GM19023 (cell line): ENCODE measurements at regions not wholly inside any gene's neighbourhood (a gene's known extent, or its start where the extent isn't known, plus 50 kb on each side); places are given as distances from the start of the nearest gene placed in this dataset.
"Not testable (repeated sequence)": the region's sequence is repeated elsewhere in the genome, so short reads cannot be mapped to it uniquely, and the experiment has no call there.

Experiments used
- ATAC-seq: cut with Tn5 transposase; IDR thresholded peaks from one replicate; pipeline ENCODE4 v1.9.1; 2021; ENCODE audit warnings: mild to moderate bottlenecking, moderate library complexity; ENCODE audit not compliant: unreplicated experiment

- ATAC-seq = not testable (repeated sequence)
Measured at GRCh38 chr2:111551428-111551827, 332.6 kb downstream of the ANAPC1 start.

- ATAC-seq = not testable (repeated sequence)
Measured at GRCh38 chr2:111552625-111553024, 331.4 kb downstream of the ANAPC1 start.

- ATAC-seq = not testable (repeated sequence)
Measured at GRCh38 chr2:111559301-111559700, 324.7 kb downstream of the ANAPC1 start.

- ATAC-seq = not testable (repeated sequence)
Measured at GRCh38 chr2:111559814-111560213, 324.2 kb downstream of the ANAPC1 start.

- ATAC-seq = not testable (repeated sequence)
Measured at GRCh38 chr2:111566068-111566467, 317.9 kb downstream of the ANAPC1 start.

- ATAC-seq = not testable (repeated sequence)
Measured at GRCh38 chr2:111567233-111567632, 316.8 kb downstream of the ANAPC1 start.

GRCh38 chr2:111569356-111570199 lies 314.4 kb downstream of the ANAPC1 start:
- not testable (repeated sequence) for ATAC-seq

GRCh38 chr2:111570300-111571114 lies 313.5 kb downstream of the ANAPC1 start:
- ATAC-seq = not testable (repeated sequence)

- not testable (repeated sequence) for ATAC-seq
Measured at GRCh38 chr2:111574803-111575202, 309.2 kb downstream of the ANAPC1 start.

- not testable (repeated sequence) for ATAC-seq
Measured at GRCh38 chr2:111577154-111577885, 306.7 kb downstream of the ANAPC1 start.

GRCh38 chr2:111579500-111580134 lies 304.4 kb downstream of the ANAPC1 start:
- ATAC-seq = not testable (repeated sequence)

GRCh38 chr2:111580616-111581015 lies 303.4 kb downstream of the ANAPC1 start:
- ATAC-seq = not testable (repeated sequence)

- ATAC-seq = not testable (repeated sequence)
Measured at GRCh38 chr2:111582090-111582489, 301.9 kb downstream of the ANAPC1 start.

GRCh38 chr2:111583480-111583879 lies 300.5 kb downstream of the ANAPC1 start:
- ATAC-seq = not testable (repeated sequence)

- ATAC-seq = not testable (repeated sequence)
Measured at GRCh38 chr2:111584540-111584939, 299.5 kb downstream of the ANAPC1 start.

- not testable (repeated sequence) for ATAC-seq
Measured at GRCh38 chr2:111584950-111585349, 299.0 kb downstream of the ANAPC1 start.

- ATAC-seq = not testable (repeated sequence)
Measured at GRCh38 chr2:111586014-111586413, 298.0 kb downstream of the ANAPC1 start.

- ATAC-seq = not testable (repeated sequence)
Measured at GRCh38 chr2:111595072-111595471, 288.9 kb downstream of the ANAPC1 start.

- ATAC-seq = not testable (repeated sequence)
Measured at GRCh38 chr2:111596808-111597705, 286.9 kb downstream of the ANAPC1 start.
